Adrenal gland (tissue), 9 donors: ENCODE measurements at regions not wholly inside any gene's neighbourhood (a gene's known extent, or its start where the extent isn't known, plus 50 kb on each side); places are given as distances from the start of the nearest gene placed in this dataset.

Experiments
- DNase-seq, 7 donors: peaks; one replicate each; pipeline ENCODE4 v3.0.0-alpha.2; 2019 to 2020
- H3K27ac ChIP-seq, 5 donors: fragments of 200-600 bp; sonication (generic) in 4 of 5; 1 replicate in 3 of 5; 2 replicates in 2 of 5; pipeline versions ENCODE4 v1.5.1 to v1.8.0; 2016 to 2020; ENCODE audit warnings: mild to moderate bottlenecking in 1 of 5
- H3K27me3 ChIP-seq: fragments of 200-600 bp; 2 replicates; pipeline ENCODE4 v1.8.0; 2021
- H3K36me3 ChIP-seq, 2 donors: fragments of 200-600 bp; replicated peaks in 1 of 2; 1 replicate in 1 of 2; 2 replicates in 1 of 2; pipeline versions ENCODE4 v1.5.1 to v1.8.0; 2018 to 2022
- H3K4me1 ChIP-seq, 2 donors: fragments of 200-600 bp; replicated peaks in 1 of 2; 1 replicate in 1 of 2; 2 replicates in 1 of 2; pipeline versions ENCODE4 v1.5.1 to v1.8.0; 2018 to 2021
- H3K4me3 ChIP-seq, 4 donors: fragments of 200-600 bp; sonication (generic) in 3 of 4; one replicate each; pipeline ENCODE4 v1.5.1; 2016 to 2018
- H3K9me3 ChIP-seq, 3 donors: fragments of 200-600 bp; sonication (generic) in 1 of 3; replicated peaks in 1 of 3; 1 replicate in 2 of 3; 2 replicates in 1 of 3; pipeline versions ENCODE4 v1.5.1 to v1.8.0; 2016 to 2021
- CTCF ChIP-seq, 6 experiments: fragments of 450-650 bp in 4 of 6; fragments of 200-600 bp in 2 of 6; sonication (generic) in 1 of 6; IDR thresholded peaks; 1 replicate in 5 of 6; 2 replicates in 1 of 6; pipeline versions ENCODE4 v1.5.1 to v1.8.0; 2016 to 2021; ENCODE audit warnings: antibody characterized with exemption in 6 of 6, mild to moderate bottlenecking in 2 of 6, moderate library complexity in 1 of 6
- POLR2A ChIP-seq, 2 donors: fragments of 450-650 bp; IDR thresholded peaks; one replicate each; pipeline ENCODE4 v1.6.1; 2017; ENCODE audit warnings: antibody characterized with exemption in 2 of 2, mild to moderate bottlenecking in 2 of 2, moderate library complexity in 1 of 2
- WGBS, 4 donors: extraction: QIAGEN DNeasy Blood & Tissue Kit in 2 of 4; methylation state at CpG; one replicate each; pipeline versions ENCODE4 v1.1.5 to v1.1.7; 2013 to 2017; 5-methylcytosine and 5-hydroxymethylcytosine counted together
- intact Hi-C, 2 donors: fragments of 100-400 bp; cut with DNase I; formaldehyde crosslinking; loops; one replicate each; pipeline versions ENCODE4 v1.14.1 to v1.15.0; 2022 to 2023
- donor health status: healthy with polysubstance abuse.
- donor health status: Bipolar disorder and iron deficiency.
- donor health status: DM: yes; HTN: yes; CAD: no.
- donor health status: DM: no; HTN: no; CAD: no.
- donor health status: DM: no; HTN: no; CAD: no.

- H3K27me3 ChIP-seq = no peaks in the 10 kb centered on the region
- no peaks in the 10 kb centered on the region for H3K36me3 ChIP-seq
- no peak overlapping the region for H3K4me3 ChIP-seq
- TF ChIP-seq CTCF (IDR thresholded peaks at IDR 0.05) = no peak
- TF ChIP-seq POLR2A (IDR thresholded peaks at IDR 0.05) = no peak
- whole genome bisulfite sequencing, 4 donors = 71 to 87% (median 81%) methylated on average over 1 of the region's 1 CpG
- intact Hi-C loops = no loop called here
- H3K27ac ChIP-seq = no peak overlapping the region
- H3K4me1 ChIP-seq = no peaks in the 10 kb centered on the region
- no peaks in the 10 kb centered on the region for H3K9me3 ChIP-seq
- no peak for DNase-seq
These were observed 124.3 kb downstream of the RCN1 start for GRCh38 chr11:32215157-32215556.

GRCh38 chr11:32216749-32217148 lies 125.9 kb downstream of the RCN1 start:
- 90 to 95% (median 92%) methylated on average over 4 of the region's 4 CpGs for WGBS, 4 donors
- no peaks in the 10 kb centered on the region for H3K36me3 ChIP-seq
- intact Hi-C loops = no loop called here
- no peaks in the 10 kb centered on the region for H3K27me3 ChIP-seq
- no peak overlapping the region for H3K4me3 ChIP-seq
- H3K4me1 ChIP-seq = no peaks in the 10 kb centered on the region
- TF ChIP-seq CTCF (IDR thresholded peaks at IDR 0.05) (no peak), POLR2A (IDR thresholded peaks at IDR 0.05) (no peak)
- H3K27ac ChIP-seq = no peak overlapping the region
- DNase-seq = no peak
- no peaks in the 10 kb centered on the region for H3K9me3 ChIP-seq

GRCh38 chr11:32219320-32219719 lies 128.4 kb downstream of the RCN1 start:
- no peak overlapping the region for H3K27ac ChIP-seq
- H3K36me3 ChIP-seq = no peaks in the 10 kb centered on the region
- H3K9me3 ChIP-seq = no peaks in the 10 kb centered on the region
- DNase-seq = no peak
- TF ChIP-seq CTCF (IDR thresholded peaks at IDR 0.05) (no peak), POLR2A (IDR thresholded peaks at IDR 0.05) (no peak)
- no peak overlapping the region for H3K4me3 ChIP-seq
- intact Hi-C loops = no loop called here
- no peaks in the 10 kb centered on the region for H3K4me1 ChIP-seq
- WGBS, 4 donors = 64 to 79% (median 71%) methylated on average over 7 of the region's 7 CpGs
- H3K27me3 ChIP-seq = no peaks in the 10 kb centered on the region

GRCh38 chr11:32221476-32222032 lies 130.7 kb downstream of the RCN1 start:
- TF ChIP-seq POLR2A (IDR thresholded peaks at IDR 0.05) (no peak), CTCF (IDR thresholded peaks at IDR 0.05) (no peak)
- intact Hi-C loops = no loop called here
- H3K27me3 ChIP-seq = no peaks in the 10 kb centered on the region
- H3K27ac ChIP-seq = no peak overlapping the region
- no peak for DNase-seq
- 73 to 84% (median 80%) methylated on average over 14 of the region's 14 CpGs for WGBS, 4 donors
- H3K4me3 ChIP-seq = no peak overlapping the region
- H3K9me3 ChIP-seq = no peaks in the 10 kb centered on the region
- no peaks in the 10 kb centered on the region for H3K4me1 ChIP-seq
- no peaks in the 10 kb centered on the region for H3K36me3 ChIP-seq
